Lung (tissue), 11 donors: ENCODE measurements at regions not wholly inside any gene's neighbourhood (a gene's known extent, or its start where the extent isn't known, plus 50 kb on each side); places are given as distances from the start of the nearest gene placed in this dataset.

ENCODE experiments used
- ATAC-seq: fragments of 200-7000 bp; cut with Tn5 transposase; one replicate; pipeline ENCODE4 v1.9.1; 2020; ENCODE audit warnings: moderate number of reproducible peaks; ENCODE audit not compliant: insufficient read depth, low FRiP score
- DNase-seq, 3 donors: peaks; one replicate each; pipeline ENCODE4 v3.0.0-alpha.2; 2013 to 2017
- H3K27ac ChIP-seq, 2 donors: one replicate each; pipeline ENCODE4 v1.5.1; 2013; ENCODE audit warnings: mild to moderate bottlenecking in 2 of 2, moderate library complexity in 2 of 2, control low read depth in 1 of 2, inconsistent platforms in 1 of 2, low read depth in 1 of 2, low read length in 1 of 2
- H3K27me3 ChIP-seq, 3 donors: one replicate each; pipeline ENCODE4 v1.5.1; 2013; ENCODE audit warnings: low read length in 2 of 3; ENCODE audit not compliant: control insufficient read depth in 3 of 3, insufficient read depth in 3 of 3
- H3K36me3 ChIP-seq, 4 donors: one replicate each; pipeline ENCODE4 v1.5.1; 2013; ENCODE audit warnings: low read length in 4 of 4, mild to moderate bottlenecking in 1 of 4, moderate library complexity in 1 of 4; ENCODE audit not compliant: control insufficient read depth in 4 of 4, insufficient read depth in 4 of 4
- H3K4me1 ChIP-seq, 5 donors: one replicate each; pipeline ENCODE4 v1.5.1; 2013; ENCODE audit warnings: low read length in 5 of 5, mild to moderate bottlenecking in 2 of 5, moderate library complexity in 1 of 5; ENCODE audit not compliant: control insufficient read depth in 5 of 5, insufficient read depth in 5 of 5
- H3K4me3 ChIP-seq: one replicate; pipeline ENCODE4 v1.5.1; 2013; ENCODE audit warnings: mild to moderate bottlenecking, control low read depth, moderate library complexity
- H3K9ac ChIP-seq, 2 donors: one replicate each; pipeline ENCODE4 v1.5.1; 2013; ENCODE audit warnings: low read length in 2 of 2, control low read depth in 1 of 2; ENCODE audit not compliant: insufficient read depth in 1 of 2
- H3K9me3 ChIP-seq, 4 donors: one replicate each; pipeline ENCODE4 v1.5.1; 2013; ENCODE audit warnings: low read length in 3 of 4, mild to moderate bottlenecking in 1 of 4, moderate library complexity in 1 of 4; ENCODE audit not compliant: control insufficient read depth in 4 of 4, insufficient read depth in 3 of 4
- CTCF ChIP-seq: IDR thresholded peaks from 2 replicates; pipeline ENCODE4 v1.5.1; 2012; ENCODE audit warnings: mild to moderate bottlenecking; ENCODE audit errors: control extremely low read depth, extremely low read depth
- WGBS, 2 donors: extraction: QIAGEN DNeasy Blood & Tissue Kit; methylation state at CpG; one replicate each; pipeline ENCODE4 v1.1.7; 2013; 5-methylcytosine and 5-hydroxymethylcytosine counted together
- donor health status: control.
- donor health status: control.
- donor health status: Bipolar disorder and iron deficiency.
- donor health status: healthy.
- donor health status: DM: yes; HTN: yes; CAD: no.

GRCh38 chr4:122531038-122531437 is 74.5 kb upstream of the IL2 start:
- ATAC-seq (no peak), DNase-seq (no peak)
- H3K4me1 ChIP-seq: peaks cover 0 to 1% (median 0%) of the 10 kb centered on the region in 5 donors
- no peaks in the 10 kb centered on the region for H3K36me3 ChIP-seq
- no peak overlapping the region for H3K4me3 ChIP-seq
- no peak overlapping the region for H3K9ac ChIP-seq
- no peak for TF ChIP-seq CTCF
- H3K27ac ChIP-seq: no peak overlapping the region
- no peaks in the 10 kb centered on the region for H3K27me3 ChIP-seq
- 93 to 97% methylated on average over 1 of the region's 1 CpG for WGBS, 2 donors
- H3K9me3 ChIP-seq: no peaks in the 10 kb centered on the region

- H3K27me3 ChIP-seq: no peaks in the 10 kb centered on the region
- H3K27ac ChIP-seq: no peak overlapping the region
- no peak for TF ChIP-seq CTCF
- H3K9me3 ChIP-seq: peaks cover 0 to 2% (median 1%) of the 10 kb centered on the region in 4 donors
- DNase-seq: no peak
- WGBS, 2 donors: 64 to 76% methylated on average over 3 of the region's 3 CpGs
- no peak for ATAC-seq
- no peaks in the 10 kb centered on the region for H3K36me3 ChIP-seq
- no peak overlapping the region for H3K4me3 ChIP-seq
- no peak overlapping the region for H3K9ac ChIP-seq
- peaks cover 0 to 1% (median 0%) of the 10 kb centered on the region in 5 donors for H3K4me1 ChIP-seq
Measured at GRCh38 chr4:122528879-122529278, 72.4 kb upstream of the IL2 start.

- H3K4me3 ChIP-seq: no peak overlapping the region
- DNase-seq (no peak), ATAC-seq (no peak)
- TF ChIP-seq CTCF: no peak
- no peaks in the 10 kb centered on the region for H3K36me3 ChIP-seq
- H3K27ac ChIP-seq: no peak overlapping the region
- no peaks in the 10 kb centered on the region for H3K4me1 ChIP-seq
- no peaks in the 10 kb centered on the region for H3K27me3 ChIP-seq
- peaks cover 0 to 2% (median 1%) of the 10 kb centered on the region in 4 donors for H3K9me3 ChIP-seq
- WGBS, 2 donors: 58 to 79% methylated on average over 1 of the region's 1 CpG
- H3K9ac ChIP-seq: no peak overlapping the region
Measured at GRCh38 chr4:122525865-122526264, 69.3 kb upstream of the IL2 start.

- Histone ChIP-seq H3K36me3 (no peaks in the 10 kb centered on the region), H3K27me3 (no peaks in the 10 kb centered on the region), H3K27ac (no peak overlapping the region), H3K9me3 (peaks cover 0 to 2% (median 1%) of the 10 kb centered on the region in 4 donors), H3K4me1 (no peaks in the 10 kb centered on the region), H3K4me3 (no peak overlapping the region), H3K9ac (no peak overlapping the region)
- no peak for ATAC-seq
- TF ChIP-seq CTCF: no peak
- DNase-seq: no peak
Measured at GRCh38 chr4:122524176-122524575, 67.7 kb upstream of the IL2 start.
